ENCODE measurements at regions not wholly inside any gene's neighbourhood (a gene's known extent, or its start where the extent isn't known, plus 50 kb on each side); places are given as distances from the start of the nearest gene placed in this dataset.

DNA sequence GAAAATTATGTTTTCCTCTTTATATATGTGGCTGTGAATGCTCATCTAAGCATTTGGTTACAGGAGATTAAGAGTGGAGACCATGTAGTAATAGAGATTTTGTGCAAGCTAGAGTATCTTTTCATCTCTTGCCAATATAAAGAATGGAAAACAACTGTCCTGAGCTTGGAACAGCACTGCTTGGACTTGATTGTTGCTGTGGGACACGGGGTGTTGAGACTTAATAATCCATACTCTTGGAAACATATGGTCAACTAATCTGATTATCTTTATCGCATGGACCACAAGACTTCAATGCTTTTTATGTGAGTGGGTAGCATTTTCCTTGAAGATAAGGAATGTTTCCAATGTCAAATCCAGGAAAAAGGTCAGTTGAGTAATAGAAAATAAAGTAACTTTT lies 806.3 kb downstream of the DIPK2A start:
- H3K9me3 ChIP-seq (ENCODE audit: low read depth, low read length): no peaks in the 10 kb centered on the region
- no peaks in the 10 kb centered on the region for H3K4me1 ChIP-seq (ENCODE audit: insufficient read depth, low read length)
- no peak overlapping the region for H2AFZ ChIP-seq (ENCODE audit: low read length)
- DNase-seq (ENCODE audit: insufficient read length, low spot score, missing footprints): no peak
- H3K4me2 ChIP-seq (ENCODE audit: insufficient read depth, low read length): no peak overlapping the region
- TF ChIP-seq, protein P1, sequence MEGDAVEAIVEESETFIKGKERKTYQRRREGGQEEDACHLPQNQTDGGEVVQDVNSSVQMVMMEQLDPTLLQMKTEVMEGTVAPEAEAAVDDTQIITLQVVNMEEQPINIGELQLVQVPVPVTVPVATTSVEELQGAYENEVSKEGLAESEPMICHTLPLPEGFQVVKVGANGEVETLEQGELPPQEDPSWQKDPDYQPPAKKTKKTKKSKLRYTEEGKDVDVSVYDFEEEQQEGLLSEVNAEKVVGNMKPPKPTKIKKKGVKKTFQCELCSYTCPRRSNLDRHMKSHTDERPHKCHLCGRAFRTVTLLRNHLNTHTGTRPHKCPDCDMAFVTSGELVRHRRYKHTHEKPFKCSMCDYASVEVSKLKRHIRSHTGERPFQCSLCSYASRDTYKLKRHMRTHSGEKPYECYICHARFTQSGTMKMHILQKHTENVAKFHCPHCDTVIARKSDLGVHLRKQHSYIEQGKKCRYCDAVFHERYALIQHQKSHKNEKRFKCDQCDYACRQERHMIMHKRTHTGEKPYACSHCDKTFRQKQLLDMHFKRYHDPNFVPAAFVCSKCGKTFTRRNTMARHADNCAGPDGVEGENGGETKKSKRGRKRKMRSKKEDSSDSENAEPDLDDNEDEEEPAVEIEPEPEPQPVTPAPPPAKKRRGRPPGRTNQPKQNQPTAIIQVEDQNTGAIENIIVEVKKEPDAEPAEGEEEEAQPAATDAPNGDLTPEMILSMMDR (IDR thresholded peaks at IDR 0.05; ENCODE audit: extremely low read depth, low read depth, low read length): no peak
- H4K20me1 ChIP-seq (ENCODE audit: insufficient read depth, low read length): no peaks in the 10 kb centered on the region
- no peaks in the 10 kb centered on the region for H3K79me2 ChIP-seq (ENCODE audit: insufficient read depth, low read length)
- H3K4me3 ChIP-seq (ENCODE audit: insufficient read depth, low read length): no peak overlapping the region
- no peaks in the 10 kb centered on the region for H3K36me3 ChIP-seq (ENCODE audit: insufficient read depth, low read length)
- H3K27me3 ChIP-seq (ENCODE audit: insufficient read depth, low read length): no peaks in the 10 kb centered on the region
- H3K27ac ChIP-seq (ENCODE audit: low read depth, low read length): no peak overlapping the region

DNA sequence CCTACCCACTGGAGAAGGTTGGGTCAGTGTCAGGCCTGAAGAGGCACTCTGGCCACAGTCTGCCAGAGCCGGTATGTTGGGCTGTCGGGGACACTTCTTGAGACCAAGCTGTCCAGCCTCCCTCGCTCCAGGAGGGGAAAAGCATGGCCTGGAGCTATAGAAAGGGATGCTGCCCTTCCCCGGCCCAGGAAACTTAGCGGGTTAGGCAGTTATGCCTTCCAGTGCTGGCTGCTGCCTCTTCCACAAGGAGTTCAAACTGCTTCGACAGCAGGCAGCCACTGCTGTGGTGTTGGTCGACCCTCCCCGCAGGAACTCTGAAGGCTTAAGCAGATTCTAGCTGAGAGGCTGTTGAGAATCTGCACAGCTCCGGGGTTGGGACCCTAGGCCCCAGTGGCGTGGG lies 819.4 kb downstream of the DIPK2A start:
- H2AFZ ChIP-seq (ENCODE audit: low read length): no peak overlapping the region
- H3K27me3 ChIP-seq (ENCODE audit: insufficient read depth, low read length): no peaks in the 10 kb centered on the region
- peaks cover 1% of the 10 kb centered on the region for H3K9me3 ChIP-seq (ENCODE audit: low read depth, low read length)
- H3K27ac ChIP-seq (ENCODE audit: low read depth, low read length): no peak overlapping the region
- no peaks in the 10 kb centered on the region for H3K79me2 ChIP-seq (ENCODE audit: insufficient read depth, low read length)
- H4K20me1 ChIP-seq (ENCODE audit: insufficient read depth, low read length): no peaks in the 10 kb centered on the region
- H3K36me3 ChIP-seq (ENCODE audit: insufficient read depth, low read length): no peaks in the 10 kb centered on the region
- no peaks in the 10 kb centered on the region for H3K4me1 ChIP-seq (ENCODE audit: insufficient read depth, low read length)
- no peak for DNase-seq (ENCODE audit: insufficient read length, low spot score, missing footprints)
- TF ChIP-seq, protein P1 (IDR thresholded peaks at IDR 0.05; ENCODE audit: extremely low read depth, low read depth, low read length): no peak
- H3K4me3 ChIP-seq (ENCODE audit: insufficient read depth, low read length): no peak overlapping the region
- no peak overlapping the region for H3K4me2 ChIP-seq (ENCODE audit: insufficient read depth, low read length)

DNA sequence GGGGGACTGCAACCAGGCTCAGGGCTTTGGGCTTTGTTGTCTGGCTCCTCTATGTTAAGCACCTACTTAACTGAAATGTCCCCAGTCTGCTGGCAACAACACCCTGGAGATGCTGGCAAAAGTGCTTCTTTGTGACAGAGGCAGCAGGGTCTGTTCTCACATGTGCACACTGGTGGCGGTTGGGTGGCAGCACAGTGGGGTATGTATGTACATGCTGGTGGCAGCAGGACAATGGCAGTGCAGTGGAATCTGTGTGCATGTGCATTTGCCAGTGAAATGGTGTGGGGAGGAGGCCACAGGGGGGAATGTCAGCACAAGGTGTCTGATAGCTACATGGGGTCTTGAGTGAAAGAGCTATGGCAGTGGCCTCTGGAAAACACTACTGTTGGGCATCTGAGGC lies 830.3 kb downstream of the DIPK2A start:
- Histone ChIP-seq H3K27me3 (ENCODE audit: insufficient read depth, low read length) (no peaks in the 10 kb centered on the region), H2AFZ (ENCODE audit: low read length) (no peak overlapping the region), H3K36me3 (ENCODE audit: insufficient read depth, low read length) (no peaks in the 10 kb centered on the region), H3K4me2 (ENCODE audit: insufficient read depth, low read length) (no peak overlapping the region), H4K20me1 (ENCODE audit: insufficient read depth, low read length) (no peaks in the 10 kb centered on the region), H3K27ac (ENCODE audit: low read depth, low read length) (no peak overlapping the region), H3K9me3 (ENCODE audit: low read depth, low read length) (no peaks in the 10 kb centered on the region), H3K79me2 (ENCODE audit: insufficient read depth, low read length) (no peaks in the 10 kb centered on the region), H3K4me1 (ENCODE audit: insufficient read depth, low read length) (no peaks in the 10 kb centered on the region), H3K4me3 (ENCODE audit: insufficient read depth, low read length) (no peak overlapping the region)
- TF ChIP-seq, protein P1 (IDR thresholded peaks at IDR 0.05; ENCODE audit: extremely low read depth, low read depth, low read length): no peak
- no peak for DNase-seq (ENCODE audit: insufficient read length, low spot score, missing footprints)

DNA sequence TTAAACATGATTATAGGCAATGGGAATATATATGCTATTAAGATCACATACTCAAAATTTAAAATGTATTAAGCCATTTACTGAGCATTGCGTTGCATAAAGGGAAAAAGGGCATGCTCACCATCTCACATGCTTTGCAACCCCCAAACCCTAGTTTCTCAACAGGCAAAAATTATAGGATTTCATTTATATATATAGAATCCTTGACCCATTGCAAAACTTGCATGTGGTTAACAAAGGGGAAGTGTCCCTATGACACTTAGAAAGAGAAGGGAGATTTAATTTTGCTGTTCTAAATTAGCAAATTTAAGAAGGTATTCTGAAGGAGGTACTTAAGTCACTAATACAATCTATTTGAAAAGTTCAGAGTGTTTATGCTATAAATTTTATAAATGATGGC lies 837.8 kb downstream of the DIPK2A start:
- no peaks in the 10 kb centered on the region for H3K4me1 ChIP-seq (ENCODE audit: insufficient read depth, low read length)
- TF ChIP-seq, protein P1 (IDR thresholded peaks at IDR 0.05; ENCODE audit: extremely low read depth, low read depth, low read length): no peak
- H2AFZ ChIP-seq (ENCODE audit: low read length): no peak overlapping the region
- no peak overlapping the region for H3K27ac ChIP-seq (ENCODE audit: low read depth, low read length)
- H3K27me3 ChIP-seq (ENCODE audit: insufficient read depth, low read length): no peaks in the 10 kb centered on the region
- H3K4me2 ChIP-seq (ENCODE audit: insufficient read depth, low read length): no peak overlapping the region
- no peaks in the 10 kb centered on the region for H3K79me2 ChIP-seq (ENCODE audit: insufficient read depth, low read length)
- no peaks in the 10 kb centered on the region for H3K36me3 ChIP-seq (ENCODE audit: insufficient read depth, low read length)
- DNase-seq (ENCODE audit: insufficient read length, low spot score, missing footprints): no peak
- H3K4me3 ChIP-seq (ENCODE audit: insufficient read depth, low read length): no peak overlapping the region
- no peaks in the 10 kb centered on the region for H4K20me1 ChIP-seq (ENCODE audit: insufficient read depth, low read length)
- H3K9me3 ChIP-seq (ENCODE audit: low read depth, low read length): no peaks in the 10 kb centered on the region

Measured in osteoblast (primary cell).